ENCODE measurements at regions not wholly inside any gene's neighbourhood (a gene's known extent, or its start where the extent isn't known, plus 50 kb on each side); places are given as distances from the start of the nearest gene placed in this dataset.

DNA sequence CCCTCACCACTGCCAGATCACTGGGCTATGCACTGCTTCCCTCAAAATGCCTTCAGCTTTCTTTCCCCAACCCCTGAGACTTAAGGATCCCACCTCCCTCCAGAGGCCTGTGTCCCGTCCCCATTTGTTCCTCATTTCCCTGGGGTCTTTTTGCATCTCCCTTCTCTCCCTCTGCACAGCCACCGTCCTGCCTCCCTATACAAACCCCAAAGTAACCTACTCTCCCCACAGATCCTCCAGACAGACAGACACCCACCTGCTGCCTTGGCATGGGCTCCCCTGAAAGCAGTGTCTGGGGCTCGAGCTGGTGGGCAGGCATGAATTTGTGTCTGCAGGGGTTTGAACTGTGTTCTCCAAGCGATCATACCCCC is 69.4 kb upstream of the TNRC6C start:
- TF ChIP-seq, protein P1, sequence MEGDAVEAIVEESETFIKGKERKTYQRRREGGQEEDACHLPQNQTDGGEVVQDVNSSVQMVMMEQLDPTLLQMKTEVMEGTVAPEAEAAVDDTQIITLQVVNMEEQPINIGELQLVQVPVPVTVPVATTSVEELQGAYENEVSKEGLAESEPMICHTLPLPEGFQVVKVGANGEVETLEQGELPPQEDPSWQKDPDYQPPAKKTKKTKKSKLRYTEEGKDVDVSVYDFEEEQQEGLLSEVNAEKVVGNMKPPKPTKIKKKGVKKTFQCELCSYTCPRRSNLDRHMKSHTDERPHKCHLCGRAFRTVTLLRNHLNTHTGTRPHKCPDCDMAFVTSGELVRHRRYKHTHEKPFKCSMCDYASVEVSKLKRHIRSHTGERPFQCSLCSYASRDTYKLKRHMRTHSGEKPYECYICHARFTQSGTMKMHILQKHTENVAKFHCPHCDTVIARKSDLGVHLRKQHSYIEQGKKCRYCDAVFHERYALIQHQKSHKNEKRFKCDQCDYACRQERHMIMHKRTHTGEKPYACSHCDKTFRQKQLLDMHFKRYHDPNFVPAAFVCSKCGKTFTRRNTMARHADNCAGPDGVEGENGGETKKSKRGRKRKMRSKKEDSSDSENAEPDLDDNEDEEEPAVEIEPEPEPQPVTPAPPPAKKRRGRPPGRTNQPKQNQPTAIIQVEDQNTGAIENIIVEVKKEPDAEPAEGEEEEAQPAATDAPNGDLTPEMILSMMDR (IDR thresholded peaks at IDR 0.05) = no peak
- TF ChIP-seq ZFX (IDR thresholded peaks at IDR 0.05; ENCODE audit: borderline replicate concordance) = no peak

Measured in 22Rv1 (cell line).